GM03348 (cell line): ENCODE measurements at regions not wholly inside any gene's neighbourhood (a gene's known extent, or its start where the extent isn't known, plus 50 kb on each side); places are given as distances from the start of the nearest gene placed in this dataset.
A peak's percentile ranks its signal among the peaks of the same experiment; 100 is the strongest.

Experiments used
- DNase-seq: peaks from one replicate; pipeline ENCODE4 v3.0.0; 2012; ENCODE audit warnings: low spot score

DNA sequence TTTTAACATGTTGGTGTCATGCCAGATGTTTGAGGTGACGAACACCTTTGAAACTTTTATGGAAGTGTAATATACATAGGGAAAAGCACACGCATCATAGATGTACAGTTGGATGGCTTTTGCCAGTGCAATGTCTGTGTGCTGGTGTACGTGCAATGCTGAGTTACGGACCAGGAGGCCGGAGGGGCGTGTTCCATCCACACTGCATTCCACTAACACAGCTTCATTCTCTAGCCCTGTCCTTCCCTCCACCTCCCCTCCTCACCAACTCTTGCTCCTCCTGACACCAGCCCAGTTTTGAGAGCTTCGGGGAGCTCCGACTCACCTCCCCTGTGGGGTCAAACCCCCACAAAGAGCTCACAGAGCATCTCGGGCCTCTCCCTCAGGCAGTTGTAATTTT is 358.8 kb downstream of the C16orf95 start:
- DNase-seq = no peak

GRCh38 chr16:86959091-86959651 is 358.0 kb downstream of the C16orf95 start:
- DNase-seq = no peak

GRCh38 chr16:86959729-86960128 is 357.5 kb downstream of the C16orf95 start:
- no peak for DNase-seq

DNA sequence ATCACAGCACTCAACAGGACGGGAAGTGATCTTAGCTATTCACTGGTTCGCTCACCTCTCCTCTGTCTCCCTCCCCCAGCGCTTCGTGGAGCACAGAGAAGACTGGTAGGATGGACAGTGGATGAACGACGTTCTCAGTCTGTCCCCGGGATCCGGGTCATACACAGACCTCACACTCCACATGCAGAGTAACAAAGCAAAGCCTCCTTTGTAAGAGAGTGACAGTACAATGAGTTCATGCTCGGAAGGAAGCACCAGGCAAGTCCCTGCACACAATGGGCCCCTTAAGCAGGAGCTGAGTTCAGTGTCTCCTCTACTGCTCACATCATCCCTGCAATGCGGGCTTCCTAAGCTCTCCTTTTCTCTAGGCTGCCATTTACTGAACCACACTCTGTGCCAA is 356.9 kb downstream of the C16orf95 start:
- no peak for DNase-seq

GRCh38 chr16:86961171-86961601 is 356.0 kb downstream of the C16orf95 start:
- peak; percentile 78 for DNase-seq

DNA sequence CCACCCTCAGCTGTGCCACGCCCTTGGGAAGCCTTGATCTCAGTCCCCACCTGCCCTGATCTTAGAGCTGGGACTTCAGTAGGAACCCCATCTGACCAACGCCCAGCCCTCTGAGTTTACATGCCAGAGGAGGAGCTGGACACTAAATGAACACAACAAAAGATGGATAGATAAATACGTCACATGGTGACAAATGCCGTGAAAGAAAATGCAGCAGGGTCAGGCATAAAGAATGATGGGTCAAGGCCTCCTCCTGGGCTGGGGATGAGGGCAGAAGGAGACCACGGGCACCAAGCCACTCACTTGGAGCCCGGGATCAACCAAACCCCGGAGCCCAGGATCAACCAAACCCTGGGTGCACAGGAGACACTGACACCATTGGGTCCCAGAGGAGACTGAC is 354.9 kb downstream of the C16orf95 start:
- no peak for DNase-seq

GRCh38 chr16:86962913-86963312 is 354.3 kb downstream of the C16orf95 start:
- no peak for DNase-seq

DNA sequence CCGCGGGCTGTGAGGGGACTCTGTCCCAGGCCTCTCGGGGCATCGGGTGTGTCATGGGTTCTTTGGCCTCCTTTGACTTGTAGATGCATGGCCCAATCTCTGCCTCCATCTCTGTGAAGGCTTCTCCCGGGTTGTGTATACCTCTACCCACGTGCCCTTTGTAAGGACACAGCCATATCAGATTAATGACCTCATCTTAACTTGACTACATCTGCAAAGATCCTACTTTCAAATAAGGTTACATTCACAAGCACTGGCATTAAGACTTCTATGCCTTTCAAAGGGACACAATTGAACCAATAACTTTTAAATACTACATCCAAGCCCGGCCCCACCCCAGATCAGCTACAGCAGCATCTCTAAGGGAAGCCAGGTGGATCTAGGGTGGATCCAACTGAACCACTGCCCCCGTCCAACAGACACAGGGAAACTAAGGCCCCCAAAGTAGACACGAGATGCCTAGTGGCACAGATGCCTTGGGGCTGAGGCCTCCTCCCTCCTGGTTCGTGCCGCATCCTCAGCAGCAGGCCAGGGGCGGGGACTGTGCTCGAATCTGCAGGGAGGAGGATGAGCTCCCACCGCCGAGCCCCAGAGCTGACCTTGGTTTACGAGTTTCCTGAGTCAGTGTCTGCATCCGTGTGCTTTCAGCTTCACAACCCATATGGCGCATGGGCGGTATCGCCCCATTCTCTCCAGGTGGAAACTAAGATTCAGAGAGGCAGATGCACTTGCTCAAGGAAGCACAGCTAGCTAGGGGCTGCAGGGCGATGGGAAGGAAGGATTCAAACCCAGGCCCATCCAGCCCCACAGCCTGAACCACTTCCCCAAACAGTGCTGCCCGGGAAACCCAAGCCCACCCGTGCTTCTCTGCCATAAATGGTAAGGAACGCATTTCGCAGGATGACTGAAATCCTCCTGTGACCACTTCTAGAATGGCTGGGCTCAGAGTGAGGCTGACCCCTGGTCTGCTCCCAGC is 353.3 kb downstream of the C16orf95 start:
- no peak for DNase-seq

DNA sequence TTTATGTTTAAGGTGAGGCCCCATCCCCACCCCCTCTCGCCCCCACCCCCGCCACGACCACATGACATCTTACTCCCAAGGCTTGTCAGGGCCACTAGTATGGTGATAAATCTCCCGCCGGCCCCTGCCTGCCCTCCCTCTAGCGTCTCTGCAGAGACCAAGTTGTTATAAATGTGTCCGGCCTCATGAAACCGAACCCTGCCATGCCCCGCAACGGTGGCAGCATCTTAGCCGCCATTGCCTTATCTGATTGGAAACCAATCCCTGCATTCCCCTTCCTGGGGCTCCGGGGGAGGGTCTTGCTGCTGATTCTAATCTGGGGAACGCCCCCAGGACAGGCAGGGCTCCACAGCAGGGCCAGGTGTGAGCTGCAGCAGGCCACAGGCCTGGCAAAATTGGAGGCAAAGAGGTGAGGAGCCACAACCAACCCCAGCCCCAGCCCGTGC is 352.4 kb downstream of the C16orf95 start:
- DNase-seq = no peak

GRCh38 chr16:86965331-86965730 is 351.9 kb downstream of the C16orf95 start:
- DNase-seq = no peak

GRCh38 chr16:86965840-86966550 is 351.2 kb downstream of the C16orf95 start:
- DNase-seq = no peak

GRCh38 chr16:86966777-86967176 is 350.4 kb downstream of the C16orf95 start:
- no peak for DNase-seq

GRCh38 chr16:86968866-86969265 is 348.3 kb downstream of the C16orf95 start:
- no peak for DNase-seq

DNA sequence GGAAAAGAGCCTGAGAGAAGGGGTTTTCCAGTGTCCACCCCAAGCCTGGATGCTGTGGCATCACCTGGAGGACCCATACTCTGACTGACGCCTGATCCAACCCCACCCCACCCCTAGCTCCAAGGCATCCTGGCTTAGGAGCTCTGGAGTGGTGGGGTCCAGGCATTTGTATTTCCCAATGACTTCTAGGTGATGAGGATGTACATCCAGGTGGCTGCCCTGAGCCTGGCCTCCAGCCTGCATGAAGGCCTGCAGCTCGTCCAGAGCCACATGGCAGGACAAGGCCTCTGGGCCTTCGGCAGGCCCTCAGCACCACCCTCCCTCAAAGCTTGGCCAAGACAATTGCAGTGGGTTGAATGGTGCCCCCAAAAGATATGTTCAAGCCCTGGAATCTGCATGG is 347.5 kb downstream of the C16orf95 start:
- no peak for DNase-seq

DNA sequence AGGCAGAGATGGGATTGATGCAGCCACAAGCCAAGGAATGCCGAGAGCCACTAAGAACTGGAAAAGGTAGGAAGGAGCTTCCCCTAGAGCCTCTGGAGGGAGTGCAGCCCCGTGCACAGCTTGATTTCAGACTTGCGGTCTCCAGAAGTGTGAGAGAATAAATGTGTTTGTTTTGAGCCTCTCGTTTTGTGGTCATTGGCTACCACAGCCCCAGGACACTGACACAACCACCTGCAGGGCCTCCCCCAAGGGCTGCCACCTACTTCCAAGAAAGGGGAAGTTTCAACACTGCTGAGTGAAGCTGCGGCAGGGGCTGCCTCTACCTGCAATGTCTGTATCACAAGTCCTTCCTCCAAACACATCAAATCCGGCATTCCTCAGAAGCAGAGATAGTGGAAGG is 346.9 kb downstream of the C16orf95 start:
- no peak for DNase-seq

- DNase-seq = no peak
Measured at GRCh38 chr16:86970726-86971125, 346.5 kb downstream of the C16orf95 start.

DNA sequence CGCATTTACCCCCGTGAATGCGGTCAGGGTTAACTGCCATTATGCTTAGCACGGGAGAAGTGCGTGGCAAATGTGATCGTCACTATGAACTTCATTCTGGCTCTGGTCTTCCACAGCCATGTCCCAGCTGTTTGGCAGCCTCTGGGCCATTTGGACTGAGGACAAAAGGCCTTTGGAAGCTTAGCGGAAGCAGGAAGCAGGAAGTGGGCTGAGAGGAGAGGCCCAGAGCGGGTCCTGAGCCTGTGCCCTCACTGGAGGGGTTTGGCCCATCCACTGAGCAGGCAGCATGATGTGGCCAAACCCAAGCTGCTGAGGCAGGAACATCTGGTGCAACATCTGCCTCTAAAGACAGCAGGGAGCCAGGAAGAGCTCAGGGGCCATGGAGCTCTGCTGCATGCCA is 345.9 kb downstream of the C16orf95 start:
- DNase-seq = no peak

DNA sequence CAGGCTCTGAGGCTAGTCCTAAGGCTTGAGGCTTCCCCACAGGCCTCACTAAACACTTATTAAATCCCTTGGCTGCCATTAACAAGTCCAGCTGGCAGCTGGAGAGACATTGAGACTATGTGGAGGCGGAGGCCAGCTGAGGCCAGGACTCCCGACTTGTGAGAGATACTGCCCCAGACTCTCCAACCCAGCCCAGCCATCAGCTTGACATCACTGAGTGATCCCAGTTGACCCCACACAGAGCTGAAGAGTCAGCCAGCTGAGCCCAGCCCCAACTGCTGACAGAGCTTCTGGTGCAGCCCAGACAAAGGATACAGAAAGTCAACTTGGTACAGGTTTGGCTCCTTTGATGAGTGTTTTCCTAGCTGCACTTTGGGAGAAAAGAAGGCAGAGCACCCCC is 343.1 kb downstream of the C16orf95 start:
- DNase-seq = no peak

- peak; percentile 56 for DNase-seq
Measured at GRCh38 chr16:86975445-86975844, 341.7 kb downstream of the C16orf95 start.

DNA sequence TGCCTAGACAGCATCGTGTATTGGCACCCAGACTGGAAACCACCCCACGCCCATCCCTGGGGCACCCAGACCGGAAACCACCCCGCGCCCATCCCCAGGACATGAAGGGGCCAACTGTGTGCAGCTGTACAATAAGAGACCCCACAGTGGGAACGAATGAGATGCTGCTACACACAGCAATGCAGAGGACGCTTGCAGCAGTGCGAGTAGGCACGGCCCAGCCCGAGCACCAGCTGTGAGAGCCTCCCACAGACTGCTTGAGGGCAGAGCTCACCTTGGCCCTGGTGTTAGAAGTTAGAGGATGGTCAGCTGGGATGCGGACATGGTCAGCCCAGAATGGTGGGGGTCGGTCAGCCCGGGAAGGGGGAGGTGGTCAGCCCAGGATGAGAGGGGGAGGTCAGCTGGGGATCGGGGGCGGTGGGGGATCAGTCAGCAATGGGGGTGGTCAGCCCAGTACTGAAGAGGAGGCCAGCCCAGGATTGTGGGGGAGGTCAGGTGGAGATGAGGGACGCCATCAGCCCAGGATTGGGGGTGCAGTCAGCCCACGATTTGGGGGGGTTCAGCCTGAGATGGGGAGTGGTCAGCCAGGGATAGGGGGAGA is 340.0 kb downstream of the C16orf95 start:
- DNase-seq = no peak

GRCh38 chr16:86978445-86979030 is 338.7 kb downstream of the C16orf95 start:
- no peak for DNase-seq

DNA sequence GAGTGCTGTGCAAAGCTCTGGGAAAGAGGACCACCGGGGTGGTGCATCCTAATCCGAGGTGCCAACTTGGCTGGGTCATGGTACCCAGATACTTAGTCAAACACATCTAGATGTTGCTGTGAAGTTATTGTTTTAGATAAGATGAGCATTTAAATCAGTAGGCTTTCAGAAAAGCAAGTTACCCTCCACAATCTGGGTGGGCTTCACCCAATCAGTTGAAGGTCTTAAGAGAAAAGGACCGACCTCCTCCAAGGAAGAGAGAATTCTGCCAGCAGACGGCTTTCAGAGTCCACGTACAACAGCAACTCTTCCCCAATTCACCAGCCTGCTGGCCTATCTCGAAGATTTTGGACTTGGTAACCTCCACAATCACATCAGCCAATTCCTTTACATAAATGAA is 338.1 kb downstream of the C16orf95 start:
- no peak for DNase-seq
